ENCODE measurements at regions not wholly inside any gene's neighbourhood (a gene's known extent, or its start where the extent isn't known, plus 50 kb on each side); places are given as distances from the start of the nearest gene placed in this dataset.
"Not testable (repeated sequence)": the region's sequence is repeated elsewhere in the genome, so short reads cannot be mapped to it uniquely, and the experiment has no call there.

GRCh38 chr10:25843551-25844170, 90.4 kb upstream of the MYO3A start:
- no peak for TF ChIP-seq CTCF (IDR thresholded peaks at IDR 0.05; ENCODE audit: unreplicated experiment)
- no peaks in the 10 kb centered on the region for H3K36me3 Mint-ChIP-seq
- no peak overlapping the region for H3K27ac Mint-ChIP-seq
- H3K9me3 Mint-ChIP-seq: peaks cover 7% of the 10 kb centered on the region
- peaks cover 15% of the 10 kb centered on the region for H3K4me1 Mint-ChIP-seq
- no peak for DNase-seq (ENCODE audit: low spot score in 2 of 2, unreplicated experiment in 2 of 2)
- no peak overlapping the region for H3K4me3 Mint-ChIP-seq
- peaks cover 42% of the 10 kb centered on the region for H3K27me3 Mint-ChIP-seq (ENCODE audit: low read depth)

- H3K36me3 Mint-ChIP-seq; H3K27ac Mint-ChIP-seq; DNase-seq (ENCODE audit: low spot score in 2 of 2, unreplicated experiment in 2 of 2); H3K9me3 Mint-ChIP-seq; H3K4me3 Mint-ChIP-seq: not testable (repeated sequence)
- Mint-ChIP-seq H3K27me3 (ENCODE audit: low read depth) (peaks cover 43% of the 10 kb centered on the region), H3K4me1 (peaks cover 17% of the 10 kb centered on the region)
These were observed 89.3 kb upstream of the MYO3A start for GRCh38 chr10:25844716-25845115.

GRCh38 chr10:25849268-25849667, 84.8 kb upstream of the MYO3A start:
- Mint-ChIP-seq H3K9me3 (peaks cover 8% of the 10 kb centered on the region), H3K4me3 (no peak overlapping the region), H3K4me1 (peaks cover 16% of the 10 kb centered on the region), H3K27ac (no peak overlapping the region), H3K27me3 (ENCODE audit: low read depth) (peaks cover 52% of the 10 kb centered on the region), H3K36me3 (no peaks in the 10 kb centered on the region)
- DNase-seq (ENCODE audit: low spot score in 2 of 2, unreplicated experiment in 2 of 2): no peak
- TF ChIP-seq CTCF (IDR thresholded peaks at IDR 0.05; ENCODE audit: unreplicated experiment): no peak

- H3K4me1 Mint-ChIP-seq: peaks cover 14% of the 10 kb centered on the region
- H3K27ac Mint-ChIP-seq: no peak overlapping the region
- no peak overlapping the region for H3K4me3 Mint-ChIP-seq
- no peaks in the 10 kb centered on the region for H3K36me3 Mint-ChIP-seq
- no peak for TF ChIP-seq CTCF (IDR thresholded peaks at IDR 0.05; ENCODE audit: unreplicated experiment)
- peaks cover 51% of the 10 kb centered on the region for H3K27me3 Mint-ChIP-seq (ENCODE audit: low read depth)
- H3K9me3 Mint-ChIP-seq: peaks cover 8% of the 10 kb centered on the region
- no peak for DNase-seq (ENCODE audit: low spot score in 2 of 2, unreplicated experiment in 2 of 2)
These were observed 84.0 kb upstream of the MYO3A start for GRCh38 chr10:25849988-25850387.

- no peak for TF ChIP-seq CTCF (IDR thresholded peaks at IDR 0.05; ENCODE audit: unreplicated experiment)
These were observed 82.5 kb upstream of the MYO3A start for GRCh38 chr10:25851548-25851947.

GRCh38 chr10:25852364-25852941, 81.6 kb upstream of the MYO3A start:
- no peak overlapping the region for H3K4me3 Mint-ChIP-seq
- H3K27me3 Mint-ChIP-seq (ENCODE audit: low read depth): peaks cover 33% of the 10 kb centered on the region
- H3K4me1 Mint-ChIP-seq: peaks cover 13% of the 10 kb centered on the region
- no peak for DNase-seq (ENCODE audit: low spot score in 2 of 2, unreplicated experiment in 2 of 2)
- H3K27ac Mint-ChIP-seq: no peak overlapping the region
- no peaks in the 10 kb centered on the region for H3K36me3 Mint-ChIP-seq
- H3K9me3 Mint-ChIP-seq: peaks cover 8% of the 10 kb centered on the region
- no peak for TF ChIP-seq CTCF (IDR thresholded peaks at IDR 0.05; ENCODE audit: unreplicated experiment)

More at GRCh38 chr10:25851548-25851947, 82.5 kb upstream of the MYO3A start:
- Mint-ChIP-seq H3K4me1 (peaks cover 13% of the 10 kb centered on the region), H3K36me3 (no peaks in the 10 kb centered on the region), H3K27me3 (ENCODE audit: low read depth) (peaks cover 39% of the 10 kb centered on the region), H3K27ac (no peak overlapping the region), H3K9me3 (peaks cover 8% of the 10 kb centered on the region), H3K4me3 (no peak overlapping the region)
- DNase-seq (ENCODE audit: low spot score in 2 of 2, unreplicated experiment in 2 of 2): no peak
